Astrocyte (in vitro differentiated cells and primary cell): ENCODE measurements at regions not wholly inside any gene's neighbourhood (a gene's known extent, or its start where the extent isn't known, plus 50 kb on each side); places are given as distances from the start of the nearest gene placed in this dataset.
"Not testable (repeated sequence)": the region's sequence is repeated elsewhere in the genome, so short reads cannot be mapped to it uniquely, and the experiment has no call there.

Source experiments
- DNase-seq: peaks from one replicate; pipeline ENCODE4 v3.0.0-alpha.2; 2010; ENCODE audit warnings: low read depth
- FAIRE-seq: peaks from 2 replicates; lab custom pipeline; 2011; peaks lifted over from hg19 to GRCh38; lab: Jason Lieb, UNC
- H2AFZ ChIP-seq: 2 replicates; pipeline ENCODE4 v1.6.0; 2012; ENCODE audit warnings: low read depth, low read length, inconsistent platforms
- H3K27ac ChIP-seq: 2 replicates; pipeline ENCODE4 v1.5.1; 2011; ENCODE audit warnings: low read depth, low read length, inconsistent platforms
- H3K27me3 ChIP-seq: 2 replicates; pipeline ENCODE4 v1.6.0; 2011; ENCODE audit warnings: low read length, inconsistent platforms; ENCODE audit not compliant: insufficient read depth
- H3K36me3 ChIP-seq: 2 replicates; pipeline ENCODE4 v1.5.1; 2011; ENCODE audit warnings: low read length, inconsistent platforms; ENCODE audit not compliant: insufficient read depth
- H3K4me1 ChIP-seq: 2 replicates; pipeline ENCODE4 v1.5.1; 2011; ENCODE audit warnings: low read length, inconsistent platforms; ENCODE audit not compliant: insufficient read depth
- H3K4me2 ChIP-seq: 2 replicates; pipeline ENCODE4 v1.6.0; 2012; ENCODE audit warnings: low read length, inconsistent platforms
- H3K4me3 ChIP-seq: 2 replicates; pipeline ENCODE4 v1.5.1; 2011; ENCODE audit warnings: low read depth, mild to moderate bottlenecking, low read length, inconsistent platforms; ENCODE audit not compliant: insufficient read depth
- H3K79me2 ChIP-seq: 2 replicates; pipeline ENCODE4 v1.6.0; 2012; ENCODE audit warnings: mild to moderate bottlenecking, low read length, inconsistent platforms; ENCODE audit not compliant: insufficient read depth
- H3K9ac ChIP-seq: 2 replicates; pipeline ENCODE4 v1.6.0; 2012; ENCODE audit warnings: mild to moderate bottlenecking, low read length, inconsistent platforms
- H3K9me3 ChIP-seq: 2 replicates; pipeline ENCODE4 v1.5.1; 2012; ENCODE audit warnings: low read depth, mild to moderate bottlenecking, low read length, inconsistent platforms; ENCODE audit not compliant: insufficient read depth
- H4K20me1 ChIP-seq: 2 replicates; pipeline ENCODE4 v1.6.0; 2012; ENCODE audit warnings: low read length, inconsistent platforms; ENCODE audit not compliant: insufficient read depth
- H3K27ac Mint-ChIP-seq: one replicate; pipeline ENCODE4 v1.8.0; 2021; ENCODE audit warnings: mild to moderate bottlenecking, mixed read lengths; ENCODE audit not compliant: unreplicated experiment
- H3K27me3 Mint-ChIP-seq: one replicate; pipeline ENCODE4 v1.8.0; 2021; ENCODE audit warnings: low read depth, mixed read lengths; ENCODE audit not compliant: unreplicated experiment
- H3K36me3 Mint-ChIP-seq: one replicate; pipeline ENCODE4 v1.8.0; 2021; ENCODE audit warnings: low read depth, mixed read lengths; ENCODE audit not compliant: unreplicated experiment
- H3K4me1 Mint-ChIP-seq: one replicate; pipeline ENCODE4 v1.8.0; 2021; ENCODE audit warnings: low read depth, mixed read lengths; ENCODE audit not compliant: unreplicated experiment
- H3K4me3 Mint-ChIP-seq: one replicate; pipeline ENCODE4 v1.8.0; 2021; ENCODE audit warnings: mild to moderate bottlenecking, moderate library complexity, mixed read lengths; ENCODE audit not compliant: unreplicated experiment
- H3K9me3 Mint-ChIP-seq: one replicate; pipeline ENCODE4 v1.8.0; 2021; ENCODE audit warnings: mild to moderate bottlenecking, mixed read lengths; ENCODE audit not compliant: unreplicated experiment
- CTCF ChIP-seq: IDR thresholded peaks from 2 replicates; pipeline ENCODE4 v1.5.1; 2011; ENCODE audit warnings: low read depth, mild to moderate bottlenecking, inconsistent platforms, low read length, moderate library complexity; ENCODE audit not compliant: insufficient read depth
- EZH2 ChIP-seq: IDR thresholded peaks from 2 replicates; pipeline ENCODE4 v1.6.1; 2012; ENCODE audit warnings: mild to moderate bottlenecking, low read length, inconsistent platforms; ENCODE audit not compliant: insufficient read depth

- no peak overlapping the region for H3K27ac ChIP-seq
- H2AFZ ChIP-seq: no peak overlapping the region
- no peak overlapping the region for H3K9ac ChIP-seq
- H3K4me2 ChIP-seq: no peak overlapping the region
- no peaks in the 10 kb centered on the region for H3K36me3 Mint-ChIP-seq
- H3K36me3 ChIP-seq: no peaks in the 10 kb centered on the region
- no peak overlapping the region for H3K4me3 Mint-ChIP-seq
- H3K9me3 Mint-ChIP-seq: no peaks in the 10 kb centered on the region
- H4K20me1 ChIP-seq: no peaks in the 10 kb centered on the region
- no peaks in the 10 kb centered on the region for H3K9me3 ChIP-seq
- no peaks in the 10 kb centered on the region for H3K27me3 ChIP-seq
- FAIRE-seq: no peak
- H3K27ac Mint-ChIP-seq: no peak overlapping the region
- no peaks in the 10 kb centered on the region for H3K27me3 Mint-ChIP-seq
- H3K79me2 ChIP-seq: no peaks in the 10 kb centered on the region
- no peaks in the 10 kb centered on the region for H3K4me1 ChIP-seq
- no peak for DNase-seq
- no peak for TF ChIP-seq EZH2
- H3K4me3 ChIP-seq: no peak overlapping the region
- H3K4me1 Mint-ChIP-seq: no peaks in the 10 kb centered on the region
Measured at GRCh38 chrY:8011515-8011914, 1100.0 kb upstream of the AMELY start.

GRCh38 chrY:8004196-8004595 lies 1092.6 kb upstream of the AMELY start:
- Histone ChIP-seq H3K4me1 (no peaks in the 10 kb centered on the region), H3K9ac (no peak overlapping the region), H3K79me2 (no peaks in the 10 kb centered on the region), H3K27me3 (no peaks in the 10 kb centered on the region), H3K4me2 (no peak overlapping the region), H2AFZ (no peak overlapping the region), H3K4me3 (no peak overlapping the region), H3K9me3 (no peaks in the 10 kb centered on the region), H3K36me3 (no peaks in the 10 kb centered on the region), H3K27ac (no peak overlapping the region), H4K20me1 (no peaks in the 10 kb centered on the region)
- Mint-ChIP-seq H3K4me1 (no peaks in the 10 kb centered on the region), H3K27ac (no peak overlapping the region), H3K9me3 (peaks cover 2% of the 10 kb centered on the region), H3K36me3 (no peaks in the 10 kb centered on the region), H3K27me3 (no peaks in the 10 kb centered on the region), H3K4me3 (no peak overlapping the region)
- no peak for FAIRE-seq
- TF ChIP-seq EZH2: no peak
- DNase-seq: no peak

- Histone ChIP-seq H3K9me3 (no peaks in the 10 kb centered on the region), H4K20me1 (no peaks in the 10 kb centered on the region), H3K4me2 (no peak overlapping the region), H3K4me3 (no peak overlapping the region), H3K9ac (no peak overlapping the region), H2AFZ (no peak overlapping the region), H3K4me1 (no peaks in the 10 kb centered on the region), H3K27me3 (no peaks in the 10 kb centered on the region), H3K36me3 (no peaks in the 10 kb centered on the region), H3K79me2 (no peaks in the 10 kb centered on the region), H3K27ac (no peak overlapping the region)
- Mint-ChIP-seq H3K36me3 (no peaks in the 10 kb centered on the region), H3K27me3 (no peaks in the 10 kb centered on the region), H3K27ac (no peak overlapping the region), H3K9me3 (no peaks in the 10 kb centered on the region), H3K4me3 (no peak overlapping the region), H3K4me1 (no peaks in the 10 kb centered on the region)
- FAIRE-seq: no peak
- TF ChIP-seq CTCF (no peak), EZH2 (no peak)
- no peak for DNase-seq
Measured at GRCh38 chrY:7996726-7997125, 1085.2 kb upstream of the AMELY start.

GRCh38 chrY:7994781-7995180 lies 1083.2 kb upstream of the AMELY start:
- H2AFZ ChIP-seq, H3K27me3 ChIP-seq, H3K36me3 ChIP-seq, H3K4me1 ChIP-seq, H3K4me3 Mint-ChIP-seq, DNase-seq, H3K9ac ChIP-seq, FAIRE-seq, H4K20me1 ChIP-seq, H3K36me3 Mint-ChIP-seq, H3K27ac Mint-ChIP-seq, H3K79me2 ChIP-seq, H3K4me3 ChIP-seq, H3K4me2 ChIP-seq, H3K9me3 Mint-ChIP-seq, H3K27ac ChIP-seq, H3K27me3 Mint-ChIP-seq, H3K4me1 Mint-ChIP-seq, H3K9me3 ChIP-seq: not testable (repeated sequence)
